Hepatocyte (in vitro differentiated cells): ENCODE measurements at regions not wholly inside any gene's neighbourhood (a gene's known extent, or its start where the extent isn't known, plus 50 kb on each side); places are given as distances from the start of the nearest gene placed in this dataset.
"Not testable (repeated sequence)": the region's sequence is repeated elsewhere in the genome, so short reads cannot be mapped to it uniquely, and the experiment has no call there.

Experiments used
- CTCF ChIP-seq: fragments of 200-600 bp; sonication (generic); IDR thresholded peaks from 2 replicates; pipeline ENCODE4 v1.5.1; 2016; ENCODE audit warnings: antibody characterized with exemption, mild to moderate bottlenecking; ENCODE audit not compliant: poor library complexity
- EZH2phosphoT487 ChIP-seq: fragments of 200-600 bp; sonication (generic); IDR thresholded peaks from one replicate; pipeline ENCODE4 v1.6.1; 2018; ENCODE audit warnings: antibody characterized with exemption, mild to moderate bottlenecking, low read depth, moderate library complexity; ENCODE audit not compliant: unreplicated experiment, severe bottlenecking

DNA sequence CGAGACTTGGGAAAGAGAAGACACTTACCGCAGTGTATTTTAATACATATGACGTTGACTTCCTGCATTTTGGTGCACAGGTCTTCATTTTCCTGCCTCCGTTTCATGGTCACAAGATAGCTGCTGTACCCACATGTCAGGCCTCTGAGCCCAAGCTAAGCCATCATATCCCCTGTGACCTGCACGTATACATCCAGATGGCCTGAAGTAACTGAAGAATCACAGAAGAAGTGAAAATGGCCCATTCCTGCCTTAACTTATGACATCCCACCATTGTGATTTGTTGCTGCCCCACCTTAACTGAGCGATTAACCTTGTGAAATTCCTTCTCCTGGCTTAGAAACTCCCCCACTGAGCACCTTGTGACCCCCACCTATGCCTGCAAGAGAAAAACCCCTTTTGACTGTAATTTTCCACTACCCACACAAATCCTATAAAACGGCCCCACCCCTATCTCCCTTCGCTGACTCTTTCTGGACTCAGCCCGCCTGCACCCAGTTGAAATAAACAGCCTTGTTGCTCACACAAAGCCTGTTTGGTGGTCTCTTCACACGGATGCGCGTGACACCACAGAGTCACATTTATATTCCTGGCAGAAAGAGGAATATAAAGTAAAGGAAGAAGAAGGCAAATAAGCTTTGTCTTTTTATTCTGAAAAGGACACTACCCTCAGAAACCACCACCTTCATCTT lies 78.4 kb upstream of the AMN1 start:
- not testable (repeated sequence) for TF ChIP-seq CTCF, EZH2phosphoT487
